ENCODE measurements at regions not wholly inside any gene's neighbourhood (a gene's known extent, or its start where the extent isn't known, plus 50 kb on each side); places are given as distances from the start of the nearest gene placed in this dataset.
"Not testable (repeated sequence)": the region's sequence is repeated elsewhere in the genome, so short reads cannot be mapped to it uniquely, and the experiment has no call there.

GRCh38 chr1:47522935-47523834 is 85.3 kb downstream of the FOXD2 start:
- DNase-seq = no peak

DNA sequence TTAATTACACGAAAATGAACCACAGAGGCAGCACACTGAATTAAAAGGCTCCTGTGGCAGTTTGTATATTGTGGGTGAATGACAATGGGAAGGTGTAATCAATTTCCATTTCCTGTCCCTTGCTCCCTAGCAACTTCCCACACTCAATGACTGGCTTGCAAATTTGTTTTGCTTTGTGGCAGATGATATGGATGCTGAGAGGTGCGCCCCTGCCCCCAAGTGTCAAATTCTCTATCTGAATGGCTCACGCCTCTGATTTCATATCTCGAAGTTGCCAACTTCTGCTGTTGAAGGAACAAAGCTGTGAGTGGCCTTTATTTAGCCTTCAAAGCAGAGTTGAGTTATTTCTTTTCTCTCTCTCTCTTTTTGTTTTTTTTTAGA is 86.0 kb downstream of the FOXD2 start:
- DNase-seq = no peak

GRCh38 chr1:47524272-47524671 is 86.4 kb downstream of the FOXD2 start:
- no peak for DNase-seq

DNA sequence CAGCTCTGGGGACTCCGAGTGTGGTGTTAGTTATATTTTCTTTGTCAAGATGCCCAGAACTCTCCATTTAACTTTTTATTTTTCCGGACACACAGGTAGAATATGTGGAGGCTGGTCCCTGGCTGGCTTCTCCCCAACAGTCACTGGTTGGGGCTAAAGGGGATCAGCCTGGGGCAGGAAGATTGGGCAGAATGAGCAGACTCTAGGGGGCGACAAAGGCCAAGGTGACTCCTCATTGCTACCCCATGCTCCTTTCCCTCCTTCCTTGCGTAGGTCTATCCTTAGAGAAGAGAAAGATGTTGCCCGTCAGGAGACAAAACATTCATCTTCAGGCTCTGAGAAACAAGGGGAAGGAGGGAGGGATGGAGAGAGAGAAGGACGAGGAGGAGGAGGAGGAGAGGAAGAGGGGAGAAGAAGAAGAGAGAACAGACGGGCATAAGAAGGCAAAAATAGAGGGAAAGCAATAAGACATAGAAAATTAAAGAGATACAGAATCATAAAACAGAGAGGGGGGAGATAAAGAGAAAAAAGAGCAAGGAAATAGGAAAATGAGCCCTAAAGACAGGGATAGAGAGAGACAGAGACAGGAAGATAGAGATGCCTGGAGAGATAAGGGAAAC is 89.9 kb downstream of the FOXD2 start:
- DNase-seq = no peak

DNA sequence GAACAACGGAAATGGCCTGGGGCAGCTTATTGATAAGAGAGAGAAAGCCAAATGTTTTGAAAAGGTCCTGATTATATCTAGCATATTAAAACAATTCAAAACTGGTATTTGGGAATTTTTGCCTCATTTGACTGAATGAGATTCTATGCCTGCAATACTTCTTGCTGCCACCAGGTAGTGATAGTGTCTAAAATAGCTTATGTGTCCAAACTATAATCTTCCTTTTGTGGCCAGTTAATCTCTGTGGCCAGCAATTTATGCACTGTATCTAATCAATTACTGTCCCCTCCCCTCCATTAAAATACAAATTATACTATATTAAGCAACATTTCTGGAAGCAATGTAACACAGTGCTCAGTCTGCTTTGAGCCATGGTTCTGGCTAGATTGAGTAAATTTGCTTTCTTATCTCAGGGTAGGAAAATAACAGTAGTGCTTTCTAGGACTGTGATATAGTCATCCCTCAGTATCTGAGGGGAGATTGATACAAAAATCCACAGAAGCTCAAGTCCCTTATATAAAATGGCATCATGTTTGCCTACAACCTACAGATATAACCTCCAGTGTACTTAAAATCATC is 91.8 kb downstream of the FOXD2 start:
- DNase-seq = no peak

DNA sequence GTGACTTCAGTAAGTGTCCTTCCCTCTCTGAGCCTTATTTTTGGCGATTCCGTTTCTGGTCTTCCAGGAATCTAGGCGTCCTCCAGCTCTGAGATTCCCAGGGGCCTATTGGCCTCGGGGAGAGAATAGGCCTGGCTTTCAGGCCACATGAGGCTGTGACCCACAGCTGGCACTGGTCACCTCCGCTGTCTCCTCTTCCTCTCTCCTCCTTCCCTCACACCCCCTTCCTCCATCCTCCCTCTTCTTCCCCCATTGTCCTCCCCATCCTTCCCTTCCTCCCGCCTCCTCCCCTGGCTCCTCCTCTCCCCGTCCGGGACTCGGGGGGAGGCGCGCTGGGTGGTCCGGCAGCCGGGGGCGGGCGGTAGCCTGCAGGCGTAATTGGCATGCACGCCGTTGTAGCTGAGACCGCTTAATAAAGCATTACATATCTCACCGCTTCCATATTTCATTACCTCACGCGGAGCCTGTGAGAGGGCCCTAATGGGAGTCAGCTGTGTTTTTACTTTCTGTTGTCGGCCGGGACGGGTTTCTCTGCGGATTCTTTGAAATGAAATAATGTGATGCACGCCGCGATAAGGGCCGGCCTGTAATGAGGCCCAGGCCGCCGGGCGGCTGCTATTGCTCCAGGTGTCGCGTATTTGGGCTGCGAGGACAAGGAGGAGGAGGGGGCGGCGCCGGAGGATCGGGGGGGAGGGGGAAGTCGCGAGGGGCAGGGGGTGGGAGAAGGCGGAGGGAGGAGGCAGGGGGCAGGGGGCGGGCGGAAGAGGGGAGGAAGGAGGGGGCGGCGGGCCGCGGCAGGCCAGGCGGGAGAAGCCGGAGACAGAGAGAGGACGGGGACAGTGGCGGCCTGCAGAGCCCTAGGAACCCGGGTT is 95.3 kb downstream of the FOXD2 start:
- DNase-seq = peak in 20 of 56 donors; percentile 4 to 65 (median 18)

DNA sequence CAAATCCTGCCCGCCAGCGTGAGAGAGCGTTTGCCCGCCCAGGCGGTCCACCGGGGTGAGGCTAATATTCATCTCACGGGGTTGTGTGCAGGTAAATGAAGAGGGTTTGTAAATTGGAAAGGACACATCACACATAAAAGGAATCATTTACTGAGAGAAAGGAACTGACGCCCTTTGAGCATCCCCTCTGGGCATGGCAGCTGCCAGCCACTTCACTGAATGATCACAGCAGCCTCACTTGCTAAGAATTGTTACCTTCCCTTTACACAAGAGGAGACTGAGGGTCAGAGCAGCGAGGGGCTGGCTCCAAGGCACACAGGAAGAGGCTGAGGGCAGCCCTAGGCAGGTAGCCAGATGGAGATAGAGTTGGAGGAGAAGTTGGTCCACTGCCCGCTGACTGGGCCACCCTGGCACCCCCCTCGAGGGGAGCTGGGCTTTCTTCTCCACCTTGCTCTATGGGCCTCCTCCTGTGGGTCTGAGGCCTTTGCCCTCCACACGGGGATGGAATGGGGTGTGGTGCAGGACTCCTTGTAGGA is 96.0 kb downstream of the FOXD2 start:
- no peak for DNase-seq

GRCh38 chr1:47534436-47534835 is 96.6 kb downstream of the FOXD2 start:
- no peak for DNase-seq

- DNase-seq = no peak
These were observed 98.8 kb downstream of the FOXD2 start for GRCh38 chr1:47536646-47537118.

DNA sequence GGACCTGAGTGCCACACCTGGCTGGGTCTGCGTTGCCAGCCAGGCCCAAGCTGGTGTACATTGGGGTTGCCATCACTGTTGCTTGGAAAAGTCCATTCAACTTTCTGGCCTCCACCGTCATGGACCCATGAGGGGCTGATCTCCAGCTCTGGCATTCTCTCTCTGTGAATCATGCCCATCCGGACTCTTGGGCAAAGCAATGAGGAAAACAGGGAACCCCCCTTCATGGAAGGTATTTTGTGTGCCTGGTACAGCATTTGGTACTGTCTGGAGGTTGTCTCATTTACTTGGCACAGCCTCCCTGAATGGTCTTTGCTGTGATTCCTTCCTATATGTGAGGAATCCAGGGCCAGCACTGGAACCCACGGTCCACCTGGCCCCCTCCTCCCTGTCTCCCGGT is 99.4 kb downstream of the FOXD2 start:
- DNase-seq = no peak

DNA sequence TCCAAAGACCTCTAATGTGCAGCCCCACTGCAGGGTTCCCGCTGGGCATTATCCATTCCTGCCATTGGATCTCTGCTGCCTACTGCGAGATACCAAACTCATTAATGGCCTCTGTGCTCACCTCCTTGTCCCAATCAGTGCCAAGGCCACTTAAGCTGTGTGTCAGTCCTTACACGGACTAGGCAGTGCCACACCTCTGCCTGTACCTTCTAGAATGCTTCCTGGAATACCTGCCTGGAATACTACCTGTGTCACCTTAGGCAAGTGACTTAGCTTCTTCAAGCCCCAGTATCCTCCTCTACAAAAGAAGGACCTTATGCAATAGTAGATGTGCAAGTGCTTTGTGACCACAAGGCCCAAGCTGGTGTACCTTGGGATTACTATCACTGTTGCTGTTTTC is 100.1 kb downstream of the FOXD2 start:
- DNase-seq = no peak

GRCh38 chr1:47538530-47538929 is 100.7 kb downstream of the FOXD2 start:
- DNase-seq = not testable (repeated sequence)

GRCh38 chr1:47541705-47542104 is 103.9 kb downstream of the FOXD2 start:
- DNase-seq = not testable (repeated sequence)

GRCh38 chr1:47543089-47543488 is 105.2 kb downstream of the FOXD2 start:
- not testable (repeated sequence) for DNase-seq

GRCh38 chr1:47545912-47546483 is 108.2 kb downstream of the FOXD2 start:
- DNase-seq = no peak

DNA sequence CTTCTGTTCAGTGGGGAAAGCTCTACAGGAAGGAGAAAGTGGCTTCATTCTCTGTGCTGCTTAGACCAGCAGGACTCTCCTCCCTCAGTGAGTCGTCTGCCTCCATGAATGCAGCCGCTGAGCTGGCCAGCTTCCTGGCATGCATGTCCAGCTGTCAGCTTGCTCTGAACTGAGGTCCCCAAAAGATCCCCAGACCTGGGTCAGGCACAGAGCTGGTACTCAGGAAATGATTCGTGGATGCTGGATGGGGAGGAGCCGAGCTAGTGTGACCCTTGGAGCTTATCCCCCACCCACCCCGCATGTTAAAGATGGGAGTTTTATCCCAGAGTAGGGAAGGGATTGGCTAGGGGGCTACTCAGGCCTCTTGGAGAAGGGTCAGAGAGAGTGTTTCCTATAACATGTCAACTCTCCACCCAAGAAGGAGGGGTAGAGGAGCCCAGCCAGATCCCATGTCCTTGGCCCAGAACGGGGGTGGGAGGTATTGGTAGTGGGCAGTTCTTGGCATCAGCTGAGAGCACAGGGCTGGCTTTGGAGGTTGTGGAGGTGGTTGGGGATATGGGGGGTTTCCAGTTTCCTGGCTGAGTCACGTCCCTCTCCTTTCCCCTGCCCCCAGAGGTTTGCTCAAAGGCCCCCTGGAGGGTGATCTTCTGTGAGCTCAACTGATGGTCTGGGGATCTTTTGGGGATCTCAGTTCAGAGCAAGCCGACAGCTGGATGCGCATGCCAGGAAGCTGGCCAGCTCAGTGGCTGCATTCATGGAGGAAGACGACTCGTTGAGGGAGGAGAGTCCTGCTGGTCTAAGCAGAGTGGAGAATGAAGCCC is 110.1 kb downstream of the FOXD2 start:
- no peak for DNase-seq

DNA sequence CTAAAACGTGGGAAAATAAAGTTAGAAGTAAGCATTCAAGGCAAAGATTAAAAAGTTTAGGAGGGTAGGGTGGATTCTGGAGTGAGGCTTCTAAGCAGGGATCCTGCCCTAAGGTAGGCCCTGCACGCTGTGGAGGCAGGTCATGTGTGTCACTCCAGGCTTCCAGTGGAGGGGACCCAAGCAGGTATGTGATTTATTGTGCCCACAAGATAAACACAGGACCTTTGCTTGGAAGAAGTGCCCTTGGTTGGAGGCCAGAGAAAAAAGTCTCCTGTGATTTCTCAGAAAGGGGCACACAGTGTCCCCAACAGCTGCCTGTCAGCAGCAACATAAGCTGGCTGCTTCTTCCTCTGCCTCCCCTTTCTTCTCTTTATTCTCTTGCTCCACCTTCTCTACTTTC is 110.8 kb downstream of the FOXD2 start:
- DNase-seq = no peak

DNA sequence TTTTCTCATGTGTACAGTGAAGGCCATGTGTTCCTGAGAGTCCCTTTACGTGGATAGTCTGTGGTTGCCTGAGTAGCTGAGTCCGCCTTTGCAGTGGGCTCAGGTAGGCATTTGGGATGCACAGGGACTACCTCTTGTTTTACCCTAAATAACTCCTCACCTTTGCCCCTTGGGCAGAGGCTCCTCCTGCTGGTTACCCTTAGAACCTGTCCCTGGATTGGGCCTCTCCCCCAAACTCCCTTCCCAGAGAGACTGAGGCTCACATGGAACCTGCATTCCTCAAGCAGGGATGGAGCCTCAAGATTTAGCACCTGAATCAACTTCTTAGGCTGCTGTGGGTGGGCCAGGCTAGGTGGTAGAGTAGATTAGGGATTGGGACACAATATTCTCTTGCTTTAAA is 111.7 kb downstream of the FOXD2 start:
- no peak for DNase-seq

DNA sequence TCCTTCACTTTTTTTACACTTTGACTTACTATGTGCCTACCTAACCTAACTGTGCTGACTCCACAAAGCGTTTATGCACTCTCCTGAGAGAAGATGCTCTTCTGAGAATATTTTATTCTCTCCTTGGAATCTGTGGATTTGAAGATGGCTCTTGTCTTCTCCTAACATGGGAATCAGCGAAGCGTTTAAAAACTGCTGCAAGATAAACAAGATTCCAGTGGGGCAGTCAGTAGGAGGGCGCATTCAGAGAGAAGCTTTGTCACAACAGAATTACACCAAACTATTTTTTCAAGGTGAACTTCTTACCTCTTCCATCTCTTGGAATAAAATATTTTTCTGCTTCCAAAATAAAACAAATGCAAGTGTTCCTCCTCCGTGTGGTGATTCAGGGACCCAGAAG is 113.1 kb downstream of the FOXD2 start:
- DNase-seq = no peak

DNA sequence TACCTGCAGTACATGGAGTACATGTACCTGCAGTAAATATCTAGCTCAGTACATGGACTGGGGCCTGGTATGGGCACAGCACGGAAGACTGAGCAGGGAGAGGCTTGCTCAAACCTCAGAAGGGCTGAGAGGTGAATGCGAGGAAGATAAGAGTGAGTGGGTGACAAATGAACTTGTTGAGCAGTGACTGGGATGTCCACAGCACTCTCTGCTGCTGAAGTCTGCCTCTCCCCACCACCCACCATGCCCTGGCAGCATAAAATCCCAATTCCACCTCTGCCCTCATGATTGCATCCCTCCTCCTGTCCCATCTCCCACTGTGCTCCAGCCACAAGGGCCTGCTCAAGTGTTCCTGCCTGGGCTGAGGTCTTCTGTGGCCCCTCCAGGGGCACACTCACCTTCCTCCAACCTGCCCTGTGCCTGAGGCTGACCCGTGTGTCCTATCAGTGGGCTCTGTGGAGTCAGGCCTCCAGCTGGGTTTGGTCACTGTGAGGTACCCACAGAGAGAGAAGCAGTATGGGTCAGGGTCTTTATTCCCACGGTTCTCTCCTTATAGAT is 114.2 kb downstream of the FOXD2 start:
- no peak for DNase-seq

All from amygdala (tissue), 56 donors.